MM.1S (cell line): ENCODE measurements at regions not wholly inside any gene's neighbourhood (a gene's known extent, or its start where the extent isn't known, plus 50 kb on each side); places are given as distances from the start of the nearest gene placed in this dataset.
"Not testable (repeated sequence)": the region's sequence is repeated elsewhere in the genome, so short reads cannot be mapped to it uniquely, and the experiment has no call there.

ENCODE experiments used
- DNase-seq: peaks from one replicate; pipeline ENCODE4 v3.0.0-alpha.2; 2015
- H2AFZ ChIP-seq: fragments of 300-600 bp; sonication (generic); 2 replicates; pipeline ENCODE4 v1.6.0; 2016; ENCODE audit warnings: antibody characterized with exemption, low read length
- H3F3A ChIP-seq: fragments of 300-600 bp; sonication (generic); 2 replicates; pipeline ENCODE4 v1.6.1; 2016; ENCODE audit warnings: mild to moderate bottlenecking, antibody characterized with exemption, low read length, moderate library complexity, mixed read lengths; ENCODE audit not compliant: insufficient read depth
- H3K27ac ChIP-seq: fragments of 300-600 bp; sonication (generic); 2 replicates; pipeline ENCODE4 v1.5.1; 2016; ENCODE audit warnings: mild to moderate bottlenecking, low read length
- H3K27me3 ChIP-seq: fragments of 300-600 bp; sonication (generic); replicated peaks from 2 replicates; pipeline ENCODE4 v1.6.0; 2016; ENCODE audit warnings: low read length; ENCODE audit not compliant: insufficient read depth
- H3K36me3 ChIP-seq: fragments of 300-600 bp; sonication (generic); replicated peaks from 2 replicates; pipeline ENCODE4 v1.6.1; 2016; ENCODE audit warnings: mild to moderate bottlenecking, low read length, mixed read lengths; ENCODE audit not compliant: insufficient read depth
- H3K4me1 ChIP-seq: fragments of 300-600 bp; sonication (generic); 2 replicates; pipeline ENCODE4 v1.6.1; 2016; ENCODE audit warnings: low read length, mixed read lengths
- H3K4me2 ChIP-seq: fragments of 300-600 bp; sonication (generic); 2 replicates; pipeline ENCODE4 v1.6.0; 2016; ENCODE audit warnings: low read depth, low read length
- H3K4me3 ChIP-seq: fragments of 300-600 bp; sonication (generic); 2 replicates; pipeline ENCODE4 v1.5.1; 2016; ENCODE audit warnings: low read length, mixed read lengths
- H3K79me2 ChIP-seq: fragments of 300-600 bp; sonication (generic); 2 replicates; pipeline ENCODE4 v1.6.1; 2016; ENCODE audit warnings: mixed run types, low read length, mixed read lengths
- H3K9ac ChIP-seq: fragments of 300-600 bp; sonication (generic); 2 replicates; pipeline ENCODE4 v1.6.1; 2016; ENCODE audit warnings: low read length, mixed read lengths
- H3K9me2 ChIP-seq: fragments of 300-600 bp; sonication (generic); replicated peaks from 2 replicates; pipeline ENCODE4 v1.6.1; 2016; ENCODE audit warnings: mild to moderate bottlenecking, low read length, mixed read lengths; ENCODE audit not compliant: insufficient read depth
- H3K9me3 ChIP-seq: fragments of 300-600 bp; sonication (generic); replicated peaks from 2 replicates; pipeline ENCODE4 v1.6.1; 2016; ENCODE audit warnings: mild to moderate bottlenecking, low read length, mixed read lengths; ENCODE audit not compliant: insufficient read depth
- H4K20me1 ChIP-seq: fragments of 300-600 bp; sonication (generic); 2 replicates; pipeline ENCODE4 v1.6.1; 2016; ENCODE audit warnings: mild to moderate bottlenecking, low read length, moderate library complexity, mixed read lengths; ENCODE audit not compliant: insufficient read depth
- CTCF ChIP-seq: fragments of 300-600 bp; sonication (generic); IDR thresholded peaks from 2 replicates; pipeline ENCODE4 v1.5.1; 2016; ENCODE audit warnings: antibody characterized with exemption, low read length, mixed read lengths
- EZH2 ChIP-seq: fragments of 300-600 bp; sonication (generic); optimal IDR thresholded peaks from 2 replicates; pipeline ENCODE3; 2017; ENCODE audit warnings: low read depth, mild to moderate bottlenecking, antibody characterized with exemption, low read length, mixed read lengths
- EZH2phosphoT487 ChIP-seq: fragments of 300-600 bp; sonication (generic); IDR thresholded peaks from 2 replicates; pipeline ENCODE4 v1.6.1; 2018; ENCODE audit warnings: antibody characterized with exemption, low read length

GRCh38 chrX:26918631-26919030, 544.5 kb downstream of the PPP4R3C start:
- no peaks in the 10 kb centered on the region for H3K27me3 ChIP-seq
- H3K4me1 ChIP-seq = no peaks in the 10 kb centered on the region
- no peak overlapping the region for H3K27ac ChIP-seq
- H3K9ac ChIP-seq = no peak overlapping the region
- TF ChIP-seq CTCF = peak; percentile 27
- TF ChIP-seq EZH2 = no peak
- H3K36me3 ChIP-seq = no peaks in the 10 kb centered on the region
- no peak overlapping the region for H2AFZ ChIP-seq
- H3K4me2 ChIP-seq = no peak overlapping the region
- H4K20me1 ChIP-seq = no peaks in the 10 kb centered on the region
- no peaks in the 10 kb centered on the region for H3F3A ChIP-seq
- H3K4me3 ChIP-seq = no peak overlapping the region
- no peaks in the 10 kb centered on the region for H3K9me3 ChIP-seq
- no peaks in the 10 kb centered on the region for H3K79me2 ChIP-seq
- no peaks in the 10 kb centered on the region for H3K9me2 ChIP-seq
- no peak for DNase-seq

- no peak for TF ChIP-seq EZH2
- no peak for TF ChIP-seq EZH2phosphoT487
- TF ChIP-seq CTCF = no peak
- H3K9ac ChIP-seq = no peak overlapping the region
- no peaks in the 10 kb centered on the region for H3K4me1 ChIP-seq
- H3K79me2 ChIP-seq = no peaks in the 10 kb centered on the region
- H3K4me3 ChIP-seq = no peak overlapping the region
- DNase-seq = no peak
- no peaks in the 10 kb centered on the region for H3K9me3 ChIP-seq
- no peaks in the 10 kb centered on the region for H4K20me1 ChIP-seq
- H3K36me3 ChIP-seq = no peaks in the 10 kb centered on the region
- no peak overlapping the region for H3K27ac ChIP-seq
- no peaks in the 10 kb centered on the region for H3K27me3 ChIP-seq
- H3K9me2 ChIP-seq = no peaks in the 10 kb centered on the region
- H3F3A ChIP-seq = no peaks in the 10 kb centered on the region
- H3K4me2 ChIP-seq = no peak overlapping the region
- no peak overlapping the region for H2AFZ ChIP-seq
These were observed 546.1 kb downstream of the PPP4R3C start for GRCh38 chrX:26916991-26917390.

- no peaks in the 10 kb centered on the region for H3K27me3 ChIP-seq
- no peak overlapping the region for H3K4me3 ChIP-seq
- no peaks in the 10 kb centered on the region for H3K9me2 ChIP-seq
- TF ChIP-seq CTCF = no peak
- TF ChIP-seq EZH2phosphoT487 = no peak
- no peak for TF ChIP-seq EZH2
- no peak for DNase-seq
- H3K9me3 ChIP-seq = no peaks in the 10 kb centered on the region
- H3K79me2 ChIP-seq = no peaks in the 10 kb centered on the region
- H3K4me1 ChIP-seq = no peaks in the 10 kb centered on the region
- H2AFZ ChIP-seq = no peak overlapping the region
- H3K27ac ChIP-seq = no peak overlapping the region
- H3F3A ChIP-seq = no peaks in the 10 kb centered on the region
- no peaks in the 10 kb centered on the region for H3K36me3 ChIP-seq
- H4K20me1 ChIP-seq = no peaks in the 10 kb centered on the region
- no peak overlapping the region for H3K4me2 ChIP-seq
- no peak overlapping the region for H3K9ac ChIP-seq
These were observed 548.1 kb downstream of the PPP4R3C start for GRCh38 chrX:26915064-26915463.

- Histone ChIP-seq H2AFZ (no peak overlapping the region), H3K9me2 (no peaks in the 10 kb centered on the region), H3K4me1 (no peaks in the 10 kb centered on the region), H4K20me1 (no peaks in the 10 kb centered on the region), H3K79me2 (no peaks in the 10 kb centered on the region), H3K4me3 (no peak overlapping the region), H3K4me2 (no peak overlapping the region), H3K27me3 (no peaks in the 10 kb centered on the region), H3K9me3 (no peaks in the 10 kb centered on the region), H3K27ac (no peak overlapping the region), H3K36me3 (no peaks in the 10 kb centered on the region), H3K9ac (no peak overlapping the region), H3F3A (no peaks in the 10 kb centered on the region)
- DNase-seq = no peak
- TF ChIP-seq CTCF (no peak), EZH2phosphoT487 (no peak), EZH2 (no peak)
These were observed 548.9 kb downstream of the PPP4R3C start for GRCh38 chrX:26914232-26914631.

- DNase-seq, H3K9ac ChIP-seq, H3K9me3 ChIP-seq, H3K27me3 ChIP-seq, H3K4me1 ChIP-seq, H2AFZ ChIP-seq, H3K79me2 ChIP-seq, H3F3A ChIP-seq, H3K27ac ChIP-seq, H3K36me3 ChIP-seq, H3K9me2 ChIP-seq, H3K4me2 ChIP-seq, H3K4me3 ChIP-seq, H4K20me1 ChIP-seq: not testable (repeated sequence)
These were observed 551.4 kb downstream of the PPP4R3C start for GRCh38 chrX:26911785-26912184.
